Spleen (tissue), 11 donors: ENCODE measurements at regions not wholly inside any gene's neighbourhood (a gene's known extent, or its start where the extent isn't known, plus 50 kb on each side); places are given as distances from the start of the nearest gene placed in this dataset.
"Not testable (repeated sequence)": the region's sequence is repeated elsewhere in the genome, so short reads cannot be mapped to it uniquely, and the experiment has no call there.

Experiments
- DNase-seq: peaks from one replicate; pipeline ENCODE4 v3.0.0-alpha.2; 2020
- H3K27ac ChIP-seq, 8 donors: fragments of 200-600 bp; sonication (generic) in 7 of 8; 1 replicate in 4 of 8; 2 replicates in 4 of 8; pipeline versions ENCODE4 v1.5.0 to v1.8.0; 2016 to 2021; ENCODE audit warnings: inconsistent platforms in 4 of 8, mild to moderate bottlenecking in 4 of 8, moderate library complexity in 1 of 8
- H3K27me3 ChIP-seq, 7 donors: fragments of 200-600 bp; sonication (generic) in 6 of 7; replicated peaks in 1 of 7; 1 replicate in 4 of 7; 2 replicates in 3 of 7; pipeline versions ENCODE4 v1.5.0 to v1.8.0; 2016 to 2021; ENCODE audit warnings: inconsistent platforms in 3 of 7, mild to moderate bottlenecking in 1 of 7
- H3K36me3 ChIP-seq, 6 donors: fragments of 200-600 bp; sonication (generic) in 5 of 6; 1 replicate in 4 of 6; 2 replicates in 2 of 6; pipeline versions ENCODE4 v1.5.0 to v1.8.0; 2016 to 2021; ENCODE audit warnings: inconsistent platforms in 2 of 6
- H3K4me1 ChIP-seq, 6 donors: fragments of 200-600 bp; sonication (generic) in 5 of 6; 1 replicate in 3 of 6; 2 replicates in 3 of 6; pipeline versions ENCODE4 v1.5.0 to v1.8.0; 2016 to 2021; ENCODE audit warnings: inconsistent platforms in 3 of 6
- H3K4me3 ChIP-seq, 8 donors: fragments of 200-600 bp; sonication (generic) in 7 of 8; 1 replicate in 4 of 8; 2 replicates in 4 of 8; pipeline versions ENCODE4 v1.5.0 to v1.8.0; 2016 to 2021; ENCODE audit warnings: inconsistent platforms in 4 of 8, mild to moderate bottlenecking in 4 of 8, moderate library complexity in 2 of 8
- H3K9me3 ChIP-seq, 8 donors: fragments of 200-600 bp; sonication (generic) in 7 of 8; 1 replicate in 4 of 8; 2 replicates in 4 of 8; pipeline versions ENCODE4 v1.5.0 to v1.8.0; 2016 to 2021; ENCODE audit warnings: inconsistent platforms in 4 of 8
- POLR2A ChIP-seq, 3 donors: fragments of 450-650 bp; IDR thresholded peaks; one replicate each; pipeline ENCODE4 v1.5.1; 2017; ENCODE audit warnings: antibody characterized with exemption in 3 of 3, mild to moderate bottlenecking in 1 of 3
- POLR2AphosphoS5 ChIP-seq, 3 donors: sonication (generic); formaldehyde crosslinking; IDR thresholded peaks; one replicate each; pipeline ENCODE4 v1.5.1; 2017; ENCODE audit warnings: antibody characterized with exemption in 3 of 3
- WGBS, 5 donors: extraction: QIAGEN DNeasy Blood & Tissue Kit in 3 of 5; methylation state at CpG; one replicate each; pipeline versions ENCODE4 v1.1.5 to v1.1.7; 2013 to 2018; 5-methylcytosine and 5-hydroxymethylcytosine counted together
- intact Hi-C: fragments of 100-400 bp; cut with DNase I; formaldehyde crosslinking; loops from one replicate; pipeline ENCODE4 v1.15.0; 2023; ENCODE audit warnings: low total_unique reads
- TF ChIP-seq, protein P1 (sequence below), 11 experiments: fragments of 200-600 bp in 7 of 11; fragments of 450-650 bp in 4 of 11; sonication (generic) in 4 of 11; IDR thresholded peaks in 8 of 11; conservative IDR thresholded peaks in 3 of 11; 1 replicate in 7 of 11; 2 replicates in 4 of 11; pipeline versions ENCODE4 v1.4.0 to v1.8.0; 2016 to 2021; ENCODE audit warnings: antibody characterized with exemption in 11 of 11, inconsistent platforms in 4 of 11, mild to moderate bottlenecking in 1 of 11
- donor health status: healthy with polysubstance abuse.
- donor health status: DM: no; HTN: no; CAD: no; lungs with moderate emphysema.
- donor health status: DM: no; HTN: no; CAD: no.
- donor health status: Bipolar disorder and iron deficiency.
- donor health status: healthy.
- donor health status: DM: no; HTN: no; CAD: no.
- donor health status: DM: yes; HTN: yes; CAD: no.

DNA sequence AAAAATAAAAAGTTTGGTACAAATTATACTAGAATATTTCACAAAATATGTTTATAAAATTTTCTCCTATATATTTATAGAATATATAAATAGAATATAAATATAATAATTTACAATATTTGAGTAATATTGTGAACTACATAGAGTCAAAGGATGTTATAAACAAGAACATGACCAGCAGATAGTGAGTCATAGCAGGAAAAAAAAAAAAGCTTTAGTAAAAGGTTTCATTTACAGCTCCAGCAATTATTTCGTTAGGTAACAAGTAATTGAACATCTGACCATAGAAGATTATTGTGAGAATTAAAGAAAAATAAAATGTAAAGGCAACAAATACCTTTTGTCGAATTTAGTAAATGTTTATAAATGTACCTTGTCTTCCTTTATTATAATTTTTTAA lies 864.1 kb downstream of the PCDH17 start:
- DNase-seq = no peak
- Histone ChIP-seq H3K4me1 (no peaks in the 10 kb centered on the region), H3K9me3 (peaks cover 0 to 5% (median 0%) of the 10 kb centered on the region in 8 donors), H3K4me3 (no peak overlapping the region), H3K36me3 (no peaks in the 10 kb centered on the region), H3K27ac (no peak overlapping the region), H3K27me3 (no peaks in the 10 kb centered on the region)
- WGBS, 5 donors = 61 to 80% (median 71%) methylated on average over 2 of the region's 2 CpGs
- intact Hi-C loops = no loop called here
- TF ChIP-seq POLR2A (IDR thresholded peaks at IDR 0.05) = no peak
- TF ChIP-seq, protein P1, sequence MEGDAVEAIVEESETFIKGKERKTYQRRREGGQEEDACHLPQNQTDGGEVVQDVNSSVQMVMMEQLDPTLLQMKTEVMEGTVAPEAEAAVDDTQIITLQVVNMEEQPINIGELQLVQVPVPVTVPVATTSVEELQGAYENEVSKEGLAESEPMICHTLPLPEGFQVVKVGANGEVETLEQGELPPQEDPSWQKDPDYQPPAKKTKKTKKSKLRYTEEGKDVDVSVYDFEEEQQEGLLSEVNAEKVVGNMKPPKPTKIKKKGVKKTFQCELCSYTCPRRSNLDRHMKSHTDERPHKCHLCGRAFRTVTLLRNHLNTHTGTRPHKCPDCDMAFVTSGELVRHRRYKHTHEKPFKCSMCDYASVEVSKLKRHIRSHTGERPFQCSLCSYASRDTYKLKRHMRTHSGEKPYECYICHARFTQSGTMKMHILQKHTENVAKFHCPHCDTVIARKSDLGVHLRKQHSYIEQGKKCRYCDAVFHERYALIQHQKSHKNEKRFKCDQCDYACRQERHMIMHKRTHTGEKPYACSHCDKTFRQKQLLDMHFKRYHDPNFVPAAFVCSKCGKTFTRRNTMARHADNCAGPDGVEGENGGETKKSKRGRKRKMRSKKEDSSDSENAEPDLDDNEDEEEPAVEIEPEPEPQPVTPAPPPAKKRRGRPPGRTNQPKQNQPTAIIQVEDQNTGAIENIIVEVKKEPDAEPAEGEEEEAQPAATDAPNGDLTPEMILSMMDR (IDR thresholded peaks at IDR 0.05 in 8 of 11, conservative IDR thresholded peaks at IDR 0.05 in 3 of 11) = no peak
- no peak for TF ChIP-seq POLR2AphosphoS5 (IDR thresholded peaks at IDR 0.05)

DNA sequence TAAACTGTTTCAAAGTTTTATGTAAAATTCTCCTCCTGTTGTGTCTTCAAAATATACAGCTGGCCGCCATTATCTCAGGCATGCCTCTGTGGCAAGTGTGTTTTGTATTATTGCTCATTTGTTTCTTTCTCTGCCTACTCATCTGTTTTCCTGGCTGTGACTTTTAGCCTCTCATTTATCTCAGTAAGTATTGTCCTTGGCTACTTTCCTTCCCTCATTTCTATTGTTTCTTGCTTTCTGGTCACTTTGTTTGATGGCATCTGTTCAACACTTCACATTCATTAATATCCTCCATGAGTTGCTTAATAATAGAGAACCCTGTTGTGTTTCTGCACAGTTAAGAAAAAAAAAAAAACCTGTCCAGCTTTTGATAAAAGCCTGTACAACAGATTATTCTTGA lies 869.4 kb downstream of the PCDH17 start:
- Histone ChIP-seq H3K9me3 (peaks cover 0 to 19% (median 6%) of the 10 kb centered on the region in 8 donors), H3K27ac (no peak overlapping the region), H3K4me3 (no peak overlapping the region), H3K4me1 (no peaks in the 10 kb centered on the region), H3K36me3 (no peaks in the 10 kb centered on the region), H3K27me3 (no peaks in the 10 kb centered on the region)
- WGBS, 5 donors = 74 to 97% (median 89%) methylated on average over 1 of the region's 1 CpG
- intact Hi-C loops = no loop called here
- TF ChIP-seq, protein P1 (IDR thresholded peaks at IDR 0.05 in 8 of 11, conservative IDR thresholded peaks at IDR 0.05 in 3 of 11) = no peak
- TF ChIP-seq POLR2AphosphoS5 (IDR thresholded peaks at IDR 0.05) (no peak), POLR2A (IDR thresholded peaks at IDR 0.05) (no peak)
- no peak for DNase-seq

- H3K27me3 ChIP-seq, H3K27ac ChIP-seq, H3K4me3 ChIP-seq, intact Hi-C loops, H3K36me3 ChIP-seq, H3K4me1 ChIP-seq: not testable (repeated sequence)
- WGBS, 5 donors = 90 to 97% (median 93%) methylated on average over 2 to 21 of the region's 21 CpGs
- H3K9me3 ChIP-seq = peaks cover 0 to 26% (median 6%) of the 10 kb centered on the region in 8 donors
- peak; percentile 68 for DNase-seq
Observed at GRCh38 chr13:58504202-58504700, 872.7 kb downstream of the PCDH17 start.

- WGBS, 5 donors = 85 to 94% (median 92%) methylated on average over 10 to 22 of the region's 22 CpGs
- DNase-seq = peak; percentile 71
- intact Hi-C loops = not testable (repeated sequence)
Observed at GRCh38 chr13:58505262-58505920, 873.8 kb downstream of the PCDH17 start.

DNA sequence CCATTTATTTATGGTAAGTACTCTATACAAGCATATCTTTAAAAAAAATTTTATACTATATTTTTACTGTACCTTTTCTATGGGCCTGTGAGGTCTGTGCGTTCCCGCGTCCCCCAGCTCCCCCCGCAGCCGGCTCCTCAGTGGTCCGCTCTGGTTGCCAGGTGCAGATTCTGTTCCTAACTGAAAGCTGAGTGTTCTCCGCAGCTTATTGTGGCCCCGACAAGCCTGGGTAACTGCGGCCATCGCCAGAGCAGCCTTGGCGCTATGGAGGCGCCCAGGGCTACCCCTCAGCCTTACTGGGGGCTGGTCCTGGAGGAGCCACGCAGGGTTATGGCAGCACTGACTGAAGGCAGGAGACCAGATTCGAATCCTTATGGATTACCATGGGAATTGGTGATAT lies 896.8 kb downstream of the PCDH17 start:
- 90 to 96% (median 94%) methylated on average over 13 to 14 of the region's 14 CpGs for WGBS, 5 donors
- Histone ChIP-seq H3K4me3 (no peak overlapping the region), H3K36me3 (no peaks in the 10 kb centered on the region), H3K27me3 (no peaks in the 10 kb centered on the region), H3K9me3 (peaks cover 0 to 27% (median 14%) of the 10 kb centered on the region in 8 donors), H3K4me1 (no peaks in the 10 kb centered on the region), H3K27ac (no peak overlapping the region)
- intact Hi-C loops = no loop called here
- TF ChIP-seq, protein P1 (IDR thresholded peaks at IDR 0.05 in 8 of 11, conservative IDR thresholded peaks at IDR 0.05 in 3 of 11) = no peak
- TF ChIP-seq POLR2AphosphoS5 (IDR thresholded peaks at IDR 0.05) = no peak
- DNase-seq = no peak

More at GRCh38 chr13:58505262-58505920, 873.8 kb downstream of the PCDH17 start:
- H3K36me3 ChIP-seq, H3K4me1 ChIP-seq, H3K27me3 ChIP-seq, H3K27ac ChIP-seq, H3K4me3 ChIP-seq: not testable (repeated sequence)
- H3K9me3 ChIP-seq = peaks cover 0 to 36% (median 7%) of the 10 kb centered on the region in 8 donors
